A549 (cell line): ENCODE measurements at regions not wholly inside any gene's neighbourhood (a gene's known extent, or its start where the extent isn't known, plus 50 kb on each side); places are given as distances from the start of the nearest gene placed in this dataset.
A peak's percentile ranks its signal among the peaks of the same experiment; 100 is the strongest.

Experiments used
- ATAC-seq, 2 experiments: fragments of 200-7000 bp in 1 of 2; fragments of >200 bp in 1 of 2; cut with Nextera tagmentation in 1 of 2; cut with Tn5 transposase in 1 of 2; 3 replicates each; pipeline versions ENCODE4 v1.8.0 to v1.9.1; 2018 to 2020; ENCODE audit warnings: mild to moderate bottlenecking in 1 of 2, moderate library complexity in 1 of 2
- CTCF ChIA-PET: fragments of 300-600 bp; sonication (Branson Sonifier 250); formaldehyde crosslinking; extraction: SDS; loops from one replicate; lab custom pipeline; 2021; ENCODE audit warnings: antibody characterized with exemption, inconsistent platforms; lab: Yijun Ruan, JAX
- POLR2A ChIA-PET: fragments of 350-600 bp; formaldehyde crosslinking; extraction: SDS; loops from one replicate; lab custom pipeline; 2021; ENCODE audit warnings: antibody characterized with exemption, inconsistent platforms; lab: Yijun Ruan, JAX
- DNase-seq, 2 experiments: peaks; one replicate each; pipeline versions ENCODE4 v3.0.0 to v3.0.0-alpha.2; 2011 to 2016; ENCODE audit warnings: low read depth in 1 of 2, low spot score in 1 of 2
- FAIRE-seq: peaks from 2 replicates; lab custom pipeline; 2011; peaks lifted over from hg19 to GRCh38; lab: Jason Lieb, UNC
- H3K27ac ChIP-seq, 2 experiments: fragments of >200 bp; sonication (Bioruptor Twin); formaldehyde crosslinking; 3 replicates each; pipeline ENCODE4 v1.5.1; 2016 to 2017
- H3K4me1 ChIP-seq: fragments of >200 bp; sonication (Bioruptor Twin); formaldehyde crosslinking; 3 replicates; pipeline ENCODE4 v1.6.1; 2016
- H3K4me2 ChIP-seq: fragments of >200 bp; sonication (Bioruptor Twin); formaldehyde crosslinking; 3 replicates; pipeline ENCODE4 v1.6.1; 2016
- H3K4me3 ChIP-seq: fragments of >200 bp; sonication (Bioruptor Twin); formaldehyde crosslinking; 3 replicates; pipeline ENCODE4 v1.5.1; 2016
- H3K9me3 ChIP-seq: fragments of >200 bp; sonication (Bioruptor Twin); formaldehyde crosslinking; 3 replicates; pipeline ENCODE4 v1.6.1; 2016
- BHLHE40 ChIP-seq: IDR thresholded peaks from 2 replicates; pipeline ENCODE4 v1.6.1; 2012; ENCODE audit warnings: low read depth, low read length, inconsistent platforms
- CEBPB ChIP-seq, 2 experiments: fragments of >200 bp in 1 of 2; sonication (Bioruptor Twin) in 1 of 2; formaldehyde crosslinking in 1 of 2; IDR thresholded peaks; 2 replicates each; pipeline ENCODE4 v1.6.1; 2012 to 2016
- CHD4 ChIP-seq: fragments of 200-600 bp; sonication (generic); IDR thresholded peaks from 2 replicates; pipeline ENCODE4 v1.6.1; 2016; ENCODE audit warnings: antibody characterized with exemption, mild to moderate bottlenecking, borderline replicate concordance
- EHF ChIP-seq: fragments of 250-450 bp; sonication (Bioruptor Pico); IDR thresholded peaks from 2 replicates; pipeline ENCODE4 v1.5.0; 2020; ENCODE audit warnings: mild to moderate bottlenecking
- ELK1 ChIP-seq: fragments of 150-350 bp; IDR thresholded peaks from 2 replicates; pipeline ENCODE4 v1.6.1; 2014; ENCODE audit warnings: low read depth, mild to moderate bottlenecking, low read length
- ESRRA ChIP-seq: fragments of 150-350 bp; IDR thresholded peaks from 2 replicates; pipeline ENCODE4 v1.6.1; 2014; ENCODE audit warnings: mild to moderate bottlenecking, low read length, borderline replicate concordance
- FOSL2 ChIP-seq, 2 experiments: fragments of 450-650 bp in 1 of 2; fragments of >200 bp in 1 of 2; sonication (Bioruptor Twin) in 1 of 2; formaldehyde crosslinking; IDR thresholded peaks; 2 replicates each; pipeline versions ENCODE4 v1.5.0 to v1.6.1; 2016 to 2020; ENCODE audit warnings: mild to moderate bottlenecking in 1 of 2, moderate library complexity in 1 of 2
- HEYL ChIP-seq: fragments of 250-450 bp; sonication (Bioruptor Pico); IDR thresholded peaks from 2 replicates; pipeline ENCODE4 v1.8.0; 2021; ENCODE audit warnings: mild to moderate bottlenecking, moderate library complexity
- HOXB13 ChIP-seq: fragments of 250-450 bp; sonication (Bioruptor Pico); IDR thresholded peaks from 2 replicates; pipeline ENCODE4 v1.5.0; 2020; ENCODE audit warnings: low read depth, mild to moderate bottlenecking, moderate library complexity
- KDM1A ChIP-seq: fragments of 200-600 bp; sonication (generic); IDR thresholded peaks from 2 replicates; pipeline ENCODE4 v1.6.1; 2016; ENCODE audit warnings: low read depth, mild to moderate bottlenecking
- KDM5A ChIP-seq: fragments of 200-600 bp; sonication (generic); IDR thresholded peaks from 2 replicates; pipeline ENCODE4 v1.6.1; 2016; ENCODE audit warnings: antibody characterized with exemption, mild to moderate bottlenecking
- MYC ChIP-seq: IDR thresholded peaks from 2 replicates; pipeline ENCODE4 v1.6.1; 2012; ENCODE audit warnings: mild to moderate bottlenecking, inconsistent platforms, low read length, improper control_type of control experiment, borderline replicate concordance
- NFE2L2 ChIP-seq: fragments of 150-350 bp; conservative IDR thresholded peaks from 2 replicates; pipeline ENCODE4 v1.6.1; 2014; ENCODE audit warnings: low read length
- NPAS2 ChIP-seq: fragments of 250-450 bp; sonication (Bioruptor Pico); IDR thresholded peaks from 2 replicates; pipeline ENCODE4 v1.8.0; 2022; ENCODE audit warnings: mild to moderate bottlenecking, moderate library complexity, borderline replicate concordance
- PBX3 ChIP-seq: IDR thresholded peaks from 2 replicates; pipeline ENCODE4 v1.6.1; 2012
- PHF8 ChIP-seq: fragments of 200-600 bp; sonication (generic); IDR thresholded peaks from 2 replicates; pipeline ENCODE4 v1.6.1; 2016; ENCODE audit warnings: low read depth, mild to moderate bottlenecking, antibody characterized with exemption, moderate library complexity, borderline replicate concordance
- POLR2A ChIP-seq: IDR thresholded peaks from 2 replicates; pipeline ENCODE4 v1.6.1; 2012; ENCODE audit warnings: mild to moderate bottlenecking, low read length
- RAD21 ChIP-seq, 2 experiments: fragments of >200 bp in 1 of 2; sonication (Bioruptor Twin) in 1 of 2; formaldehyde crosslinking in 1 of 2; IDR thresholded peaks in 1 of 2; conservative IDR thresholded peaks in 1 of 2; 2 replicates in 1 of 2; 3 replicates in 1 of 2; pipeline ENCODE4 v1.6.1; 2012 to 2018; ENCODE audit warnings: inconsistent platforms in 1 of 2
- RCOR1 ChIP-seq: fragments of 150-350 bp; IDR thresholded peaks from 2 replicates; pipeline ENCODE4 v1.6.1; 2014; ENCODE audit warnings: antibody characterized with exemption, low read length, low read depth
- RNF2 ChIP-seq: fragments of 200-600 bp; sonication (generic); IDR thresholded peaks from 2 replicates; pipeline ENCODE4 v1.6.1; 2016; ENCODE audit warnings: low read depth, mild to moderate bottlenecking, antibody characterized with exemption, moderate library complexity, borderline replicate concordance
- SREBF2 ChIP-seq: fragments of 450-650 bp; IDR thresholded peaks from 2 replicates; pipeline ENCODE4 v1.6.1; 2014; ENCODE audit warnings: mild to moderate bottlenecking, moderate library complexity
- TFCP2L1 ChIP-seq: fragments of 250-450 bp; sonication (Bioruptor Pico); IDR thresholded peaks from 2 replicates; pipeline ENCODE4 v1.5.0; 2021; ENCODE audit warnings: mild to moderate bottlenecking
- ZFP36 ChIP-seq: fragments of 450-650 bp; IDR thresholded peaks from 2 replicates; pipeline ENCODE4 v1.6.1; 2014; ENCODE audit warnings: borderline replicate concordance; ENCODE audit not compliant: partially characterized antibody
- ZSCAN20 ChIP-seq: fragments of 250-450 bp; sonication (Bioruptor Pico); IDR thresholded peaks from 2 replicates; pipeline ENCODE4 v1.8.0; 2022; ENCODE audit warnings: mild to moderate bottlenecking, moderate library complexity
- WGBS: methylation state at CpG from one replicate; pipeline ENCODE4 v1.1.6; 2017; ENCODE audit errors: missing lambda C conversion rate; 5-methylcytosine and 5-hydroxymethylcytosine counted together
- TF ChIP-seq, protein P1 (sequence below): IDR thresholded peaks from 2 replicates; pipeline ENCODE4 v1.6.1; 2012; ENCODE audit warnings: low read depth, borderline replicate concordance

- DNase-seq, result no peak
- H3K4me2 ChIP-seq, result peak overlapping the region; percentile 44
- POLR2A ChIA-PET, result no interaction called here
Observed at GRCh38 chr4:185966997-185967775, 101.8 kb upstream of the TLR3 start.

GRCh38 chr4:185969657-185970056 is 99.3 kb upstream of the TLR3 start:
- Histone ChIP-seq H3K27ac (no peak overlapping the region), H3K9me3 (no peaks in the 10 kb centered on the region), H3K4me2 (no peak overlapping the region), H3K4me3 (no peak overlapping the region), H3K4me1 (peaks cover 9% of the 10 kb centered on the region; the same call in 2 of the 3 replicates)
- DNase-seq (no peak), ATAC-seq (no peak), FAIRE-seq (no peak)
- ChIA-PET POLR2A (no interaction called here), CTCF (interaction anchor here (0.9 to 2.5 kb wide), 3 partner anchors 52 to 298 kb away, joined by 3 to 9 read pairs (median 8); no protein-coding TSS in a partner anchor)
- TF ChIP-seq POLR2A, result no peak
- no peak for TF ChIP-seq KDM1A
- no peak for TF ChIP-seq PBX3
- TF ChIP-seq RCOR1, result no peak
- no peak for TF ChIP-seq HOXB13 (CRISPR knock-in tag)
- no peak for TF ChIP-seq NPAS2 (CRISPR knock-in tag)
- no peak for TF ChIP-seq SREBF2
- 71% methylated on average over 1 of the region's 1 CpG for WGBS

More at GRCh38 chr4:185966997-185967775, 101.8 kb upstream of the TLR3 start:
- Histone ChIP-seq H3K4me3 (no peak overlapping the region), H3K27ac (no peak overlapping the region), H3K4me1 (peaks cover 9% of the 10 kb centered on the region; the same call in 2 of the 3 replicates), H3K9me3 (no peaks in the 10 kb centered on the region)
- no peak for ATAC-seq
- CTCF ChIA-PET, result no interaction called here
- FAIRE-seq, result no peak
- TF ChIP-seq MYC (no peak), NFE2L2 (no peak), RAD21 (conservative IDR thresholded peaks at IDR 0.05 in 1 of 2, IDR thresholded peaks at IDR 0.05 in 1 of 2) (no peak), HEYL (CRISPR knock-in tag) (no peak), FOSL2 (IDR thresholded peaks at IDR 0.05) (no peak), FOSL2 (CRISPR knock-in tag; IDR thresholded peaks at IDR 0.05) (peak; percentile 37; the same call in 1 of the 2 replicates), RNF2 (no peak)
- TF ChIP-seq, protein P1, sequence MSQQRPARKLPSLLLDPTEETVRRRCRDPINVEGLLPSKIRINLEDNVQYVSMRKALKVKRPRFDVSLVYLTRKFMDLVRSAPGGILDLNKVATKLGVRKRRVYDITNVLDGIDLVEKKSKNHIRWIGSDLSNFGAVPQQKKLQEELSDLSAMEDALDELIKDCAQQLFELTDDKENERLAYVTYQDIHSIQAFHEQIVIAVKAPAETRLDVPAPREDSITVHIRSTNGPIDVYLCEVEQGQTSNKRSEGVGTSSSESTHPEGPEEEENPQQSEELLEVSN, result no peak
- 86% methylated on average over 4 of the region's 4 CpGs for WGBS

GRCh38 chr4:185987961-185988627 is 80.9 kb upstream of the TLR3 start:
- no peak for FAIRE-seq

More at GRCh38 chr4:185987961-185988627, 80.9 kb upstream of the TLR3 start:
- ChIA-PET POLR2A (interaction anchor here (0.6 kb wide), 1 partner anchor 619 kb away, joined by 6 read pairs; no protein-coding TSS in a partner anchor), CTCF (no interaction called here)
- H3K27ac ChIP-seq, result no peak overlapping the region
- ATAC-seq (no peak), DNase-seq (no peak)
- TF ChIP-seq BHLHE40 (no peak), ESRRA (no peak), HEYL (CRISPR knock-in tag) (no peak), TFCP2L1 (CRISPR knock-in tag) (no peak), ZSCAN20 (CRISPR knock-in tag) (no peak), PHF8 (no peak), KDM5A (no peak), ZFP36 (no peak), KDM1A (no peak), PBX3 (no peak), MYC (no peak), EHF (CRISPR knock-in tag) (no peak), POLR2A (no peak), CHD4 (no peak), ELK1 (no peak), CEBPB (IDR thresholded peaks at IDR 0.05) (no peak), SREBF2 (no peak)
- no peak overlapping the region for H3K4me2 ChIP-seq
- H3K9me3 ChIP-seq, result no peaks in the 10 kb centered on the region
- no peak overlapping the region for H3K4me3 ChIP-seq
- H3K4me1 ChIP-seq, result no peaks in the 10 kb centered on the region
- WGBS, result 60% methylated on average over 6 of the region's 6 CpGs
